ENCODE measurements at regions not wholly inside any gene's neighbourhood (a gene's known extent, or its start where the extent isn't known, plus 50 kb on each side); places are given as distances from the start of the nearest gene placed in this dataset.

DNA sequence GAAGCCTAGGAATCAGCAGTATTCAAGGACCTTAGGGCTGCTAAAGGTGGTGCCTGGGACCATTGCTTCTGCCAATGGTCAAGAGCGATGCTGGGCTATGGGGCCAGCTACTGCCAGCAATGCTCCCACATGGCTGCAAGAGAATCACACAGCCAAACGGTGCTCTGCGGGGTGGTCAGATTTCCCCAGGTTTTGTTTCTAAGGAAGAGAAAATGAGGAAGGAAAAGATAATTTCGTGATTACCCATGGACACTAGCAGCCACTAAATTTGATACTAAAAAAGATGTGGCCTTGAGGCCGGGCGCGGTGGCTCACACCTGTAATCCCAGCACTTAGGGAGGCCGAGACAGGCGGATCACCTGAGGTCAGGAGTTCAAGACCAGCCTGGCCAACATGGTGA is 83.0 kb downstream of the LYZL2 start:
- Histone ChIP-seq H3K36me3 (no peaks in the 10 kb centered on the region), H3K4me3 (no peak overlapping the region), H3K4me1 (replicated peaks) (no peaks in the 10 kb centered on the region), H3K9me3 (no peaks in the 10 kb centered on the region), H3K27ac (no peak overlapping the region), H3K27me3 (replicated peaks; ENCODE audit: insufficient read depth) (no peaks in the 10 kb centered on the region)
- TF ChIP-seq, protein P1, sequence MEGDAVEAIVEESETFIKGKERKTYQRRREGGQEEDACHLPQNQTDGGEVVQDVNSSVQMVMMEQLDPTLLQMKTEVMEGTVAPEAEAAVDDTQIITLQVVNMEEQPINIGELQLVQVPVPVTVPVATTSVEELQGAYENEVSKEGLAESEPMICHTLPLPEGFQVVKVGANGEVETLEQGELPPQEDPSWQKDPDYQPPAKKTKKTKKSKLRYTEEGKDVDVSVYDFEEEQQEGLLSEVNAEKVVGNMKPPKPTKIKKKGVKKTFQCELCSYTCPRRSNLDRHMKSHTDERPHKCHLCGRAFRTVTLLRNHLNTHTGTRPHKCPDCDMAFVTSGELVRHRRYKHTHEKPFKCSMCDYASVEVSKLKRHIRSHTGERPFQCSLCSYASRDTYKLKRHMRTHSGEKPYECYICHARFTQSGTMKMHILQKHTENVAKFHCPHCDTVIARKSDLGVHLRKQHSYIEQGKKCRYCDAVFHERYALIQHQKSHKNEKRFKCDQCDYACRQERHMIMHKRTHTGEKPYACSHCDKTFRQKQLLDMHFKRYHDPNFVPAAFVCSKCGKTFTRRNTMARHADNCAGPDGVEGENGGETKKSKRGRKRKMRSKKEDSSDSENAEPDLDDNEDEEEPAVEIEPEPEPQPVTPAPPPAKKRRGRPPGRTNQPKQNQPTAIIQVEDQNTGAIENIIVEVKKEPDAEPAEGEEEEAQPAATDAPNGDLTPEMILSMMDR (IDR thresholded peaks at IDR 0.05): no peak
- TF ChIP-seq POLR2AphosphoS5 (IDR thresholded peaks at IDR 0.05): no peak
- DNase-seq (ENCODE audit: low spot score): no peak
- WGBS: 90% methylated on average over 9 of the region's 9 CpGs
- intact Hi-C loops (cut with DNase I): no loop called here

DNA sequence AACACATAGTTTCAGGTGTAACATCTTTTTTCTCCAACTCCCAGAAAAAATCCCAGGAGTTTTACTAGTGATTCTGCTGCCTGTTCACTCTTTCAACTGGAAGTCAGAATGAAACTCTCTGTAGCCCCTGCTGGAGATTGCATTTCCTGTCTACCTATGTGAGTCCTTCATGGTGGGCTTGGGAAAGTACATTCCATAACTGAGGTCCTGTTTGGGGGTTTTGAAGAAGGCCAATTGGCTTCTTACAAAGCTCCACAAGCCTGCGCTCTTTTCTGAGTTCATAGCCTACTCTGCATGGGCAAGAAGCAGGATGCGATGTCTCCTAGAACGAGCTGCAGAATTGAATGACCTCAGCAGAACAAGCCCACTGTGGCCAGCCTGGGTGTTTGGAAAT is 86.7 kb downstream of the LYZL2 start:
- WGBS: 94% methylated on average over 3 of the region's 3 CpGs
- DNase-seq (ENCODE audit: low spot score): no peak
- TF ChIP-seq POLR2A (IDR thresholded peaks at IDR 0.05): no peak
- no peak for TF ChIP-seq POLR2AphosphoS5 (IDR thresholded peaks at IDR 0.05)
- TF ChIP-seq, protein P1 (IDR thresholded peaks at IDR 0.05): no peak
- no peaks in the 10 kb centered on the region for H3K4me1 ChIP-seq (replicated peaks)
- H3K36me3 ChIP-seq: no peaks in the 10 kb centered on the region
- H3K9me3 ChIP-seq: no peaks in the 10 kb centered on the region
- no peaks in the 10 kb centered on the region for H3K27me3 ChIP-seq (replicated peaks; ENCODE audit: insufficient read depth)
- H3K4me3 ChIP-seq: no peak overlapping the region
- no peak overlapping the region for H3K27ac ChIP-seq
- intact Hi-C loops (cut with DNase I): no loop called here

DNA sequence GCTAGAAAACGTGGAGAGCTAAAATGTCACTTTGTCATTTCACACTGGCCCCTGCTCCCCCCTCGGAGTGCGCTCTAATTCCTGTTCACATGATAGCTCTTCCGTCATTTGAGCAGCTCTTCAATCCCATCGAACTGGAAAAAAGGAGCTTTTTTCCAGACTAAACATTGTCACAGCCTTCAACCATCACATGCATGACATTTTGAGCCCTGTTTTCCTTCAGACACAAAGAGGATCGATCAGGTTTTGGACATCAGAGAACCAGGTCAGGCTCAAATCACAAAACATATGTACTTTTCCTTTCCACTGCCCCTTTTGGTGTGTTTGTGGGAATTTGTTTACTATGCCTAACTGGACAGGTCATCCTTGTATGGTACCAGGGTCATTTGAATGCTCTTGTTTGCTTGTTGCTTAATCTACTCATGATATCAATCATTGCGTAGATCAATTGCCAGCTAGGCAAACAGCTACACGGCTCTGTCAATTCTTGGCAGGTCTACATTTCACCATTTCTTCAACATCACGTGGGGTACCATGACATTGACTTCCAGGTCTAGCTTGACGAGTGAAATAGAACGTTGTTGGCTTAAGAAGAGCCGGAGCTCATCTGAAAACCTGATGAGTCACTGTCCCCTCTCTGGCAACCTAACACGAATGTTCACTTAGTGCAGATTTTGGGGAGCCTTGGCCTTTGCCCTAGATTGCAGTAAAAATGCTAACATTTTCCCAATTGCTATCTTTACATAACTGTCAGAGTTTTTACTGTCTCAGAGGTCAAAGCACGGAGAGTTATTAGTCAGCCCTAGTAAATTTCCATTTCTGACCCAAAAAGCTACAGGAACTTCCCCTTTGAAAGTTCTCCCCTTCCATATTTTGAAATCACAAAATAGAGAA is 87.3 kb downstream of the LYZL2 start:
- Histone ChIP-seq H3K27ac (no peak overlapping the region), H3K4me1 (replicated peaks) (no peaks in the 10 kb centered on the region), H3K9me3 (no peaks in the 10 kb centered on the region), H3K27me3 (replicated peaks; ENCODE audit: insufficient read depth) (no peaks in the 10 kb centered on the region), H3K36me3 (no peaks in the 10 kb centered on the region), H3K4me3 (no peak overlapping the region)
- TF ChIP-seq, protein P1 (IDR thresholded peaks at IDR 0.05): no peak
- no peak for TF ChIP-seq POLR2AphosphoS5 (IDR thresholded peaks at IDR 0.05)
- no peak for TF ChIP-seq POLR2A (IDR thresholded peaks at IDR 0.05)
- DNase-seq (ENCODE audit: low spot score): no peak
- intact Hi-C loops (cut with DNase I): no loop called here
- 53% methylated on average over 14 of the region's 14 CpGs for WGBS

DNA sequence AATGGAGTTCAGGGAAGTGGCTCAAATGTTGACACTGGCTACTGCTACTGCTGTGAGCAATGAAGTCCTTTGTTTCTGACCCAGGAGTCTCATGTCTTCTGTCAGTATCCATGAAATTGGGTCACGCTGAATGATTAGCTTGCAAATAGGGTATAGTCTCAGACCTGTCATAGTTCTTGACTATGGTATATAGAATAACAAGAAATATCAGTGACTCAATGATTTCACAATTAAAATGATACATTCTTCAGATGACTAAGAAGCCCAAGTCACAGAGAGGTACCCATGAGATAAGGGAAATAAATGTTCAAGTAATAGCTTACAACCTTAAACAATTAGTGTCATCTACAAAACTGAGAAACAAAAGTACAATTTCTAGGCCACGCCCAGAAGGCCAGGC is 89.3 kb downstream of the LYZL2 start:
- intact Hi-C loops (cut with DNase I): no loop called here
- TF ChIP-seq, protein P1 (IDR thresholded peaks at IDR 0.05): no peak
- TF ChIP-seq POLR2A (IDR thresholded peaks at IDR 0.05) (no peak), POLR2AphosphoS5 (IDR thresholded peaks at IDR 0.05) (no peak)

DNA sequence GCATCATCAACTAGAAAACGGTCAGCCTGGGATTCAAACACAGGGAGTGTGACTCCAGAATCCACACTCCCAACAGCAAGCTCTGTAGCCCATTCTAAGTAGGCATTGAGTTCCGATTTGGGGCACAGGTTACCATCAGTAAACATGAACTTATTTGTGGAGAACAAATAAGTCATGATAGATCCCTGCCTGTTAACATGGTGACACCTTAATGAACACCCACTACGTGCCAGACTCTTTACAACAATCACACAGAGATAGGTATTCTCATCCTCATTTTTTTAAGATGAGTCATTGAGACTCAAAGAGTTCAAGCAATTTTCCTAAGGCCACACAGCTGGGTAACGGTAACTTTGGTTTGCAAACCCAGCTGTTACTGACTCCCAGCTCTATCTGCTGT is 91.5 kb downstream of the LYZL2 start:
- whole genome bisulfite sequencing: 51% methylated on average over 4 of the region's 4 CpGs
- intact Hi-C loops (cut with DNase I): loop anchor here (5.0 kb wide), 1 partner anchor 146 kb away; no protein-coding TSS in a partner anchor
- Histone ChIP-seq H3K27ac (no peak overlapping the region), H3K27me3 (replicated peaks; ENCODE audit: insufficient read depth) (no peaks in the 10 kb centered on the region), H3K4me1 (replicated peaks) (no peaks in the 10 kb centered on the region), H3K4me3 (no peak overlapping the region), H3K9me3 (no peaks in the 10 kb centered on the region), H3K36me3 (no peaks in the 10 kb centered on the region)
- TF ChIP-seq POLR2A (IDR thresholded peaks at IDR 0.05): no peak
- TF ChIP-seq, protein P1 (IDR thresholded peaks at IDR 0.05): no peak
- no peak for TF ChIP-seq POLR2AphosphoS5 (IDR thresholded peaks at IDR 0.05)
- DNase-seq (ENCODE audit: low spot score): no peak

More for the DNA sequence above, 89.3 kb downstream of the LYZL2 start:
- no peak overlapping the region for H3K27ac ChIP-seq
- H3K27me3 ChIP-seq (replicated peaks; ENCODE audit: insufficient read depth): no peaks in the 10 kb centered on the region
- 92% methylated on average over 2 of the region's 2 CpGs for WGBS
- DNase-seq (ENCODE audit: low spot score): no peak
- H3K36me3 ChIP-seq: no peaks in the 10 kb centered on the region
- H3K4me1 ChIP-seq (replicated peaks): no peaks in the 10 kb centered on the region
- H3K4me3 ChIP-seq: no peak overlapping the region
- H3K9me3 ChIP-seq: no peaks in the 10 kb centered on the region
